ENCODE measurements at regions not wholly inside any gene's neighbourhood (a gene's known extent, or its start where the extent isn't known, plus 50 kb on each side); places are given as distances from the start of the nearest gene placed in this dataset.

DNA sequence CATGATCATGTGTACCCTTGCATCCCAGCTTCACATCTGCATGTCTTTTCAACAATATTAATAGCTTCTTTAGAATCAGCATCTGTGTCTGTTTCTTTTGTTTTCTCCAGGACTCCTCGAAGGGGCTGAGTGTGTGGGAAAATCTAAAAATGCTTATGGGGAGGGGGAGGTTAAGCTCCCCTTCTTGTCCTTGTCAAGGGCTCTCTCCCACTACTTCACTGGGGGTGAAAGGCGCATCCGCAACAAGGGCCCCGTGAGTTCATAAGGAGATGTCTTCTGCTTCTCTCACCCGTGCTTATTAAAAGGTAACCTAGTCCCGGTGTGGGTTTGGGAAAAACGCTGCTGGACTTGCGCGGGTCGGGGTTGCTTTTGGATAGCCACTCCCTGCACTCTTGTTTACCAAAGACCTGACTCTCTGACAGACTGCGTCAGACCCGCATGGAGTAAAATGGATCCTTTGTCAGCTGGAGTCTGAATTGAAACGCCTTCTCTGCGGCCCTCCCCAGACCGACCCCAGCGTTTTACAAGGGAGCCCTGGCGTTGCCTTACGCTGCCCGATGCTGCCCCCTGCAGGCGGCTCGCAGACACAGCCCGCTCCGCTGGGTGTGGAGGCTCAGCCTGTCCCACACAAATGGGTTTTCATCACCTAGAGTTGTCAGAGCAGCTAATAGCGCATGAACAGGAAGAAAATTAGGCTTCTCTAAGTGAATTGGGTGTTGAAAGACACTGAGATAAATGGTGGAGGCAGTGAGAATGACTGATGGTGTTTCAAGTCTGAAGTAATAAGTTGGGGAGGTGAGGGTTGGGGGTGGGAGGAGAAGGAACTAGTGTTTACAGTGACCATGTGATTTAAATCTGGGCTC lies 53.8 kb downstream of the IER5 start:
- DNase-seq (ENCODE audit: low read depth in 3 of 3) = peak; percentile 85 to 90 (median 88)

DNA sequence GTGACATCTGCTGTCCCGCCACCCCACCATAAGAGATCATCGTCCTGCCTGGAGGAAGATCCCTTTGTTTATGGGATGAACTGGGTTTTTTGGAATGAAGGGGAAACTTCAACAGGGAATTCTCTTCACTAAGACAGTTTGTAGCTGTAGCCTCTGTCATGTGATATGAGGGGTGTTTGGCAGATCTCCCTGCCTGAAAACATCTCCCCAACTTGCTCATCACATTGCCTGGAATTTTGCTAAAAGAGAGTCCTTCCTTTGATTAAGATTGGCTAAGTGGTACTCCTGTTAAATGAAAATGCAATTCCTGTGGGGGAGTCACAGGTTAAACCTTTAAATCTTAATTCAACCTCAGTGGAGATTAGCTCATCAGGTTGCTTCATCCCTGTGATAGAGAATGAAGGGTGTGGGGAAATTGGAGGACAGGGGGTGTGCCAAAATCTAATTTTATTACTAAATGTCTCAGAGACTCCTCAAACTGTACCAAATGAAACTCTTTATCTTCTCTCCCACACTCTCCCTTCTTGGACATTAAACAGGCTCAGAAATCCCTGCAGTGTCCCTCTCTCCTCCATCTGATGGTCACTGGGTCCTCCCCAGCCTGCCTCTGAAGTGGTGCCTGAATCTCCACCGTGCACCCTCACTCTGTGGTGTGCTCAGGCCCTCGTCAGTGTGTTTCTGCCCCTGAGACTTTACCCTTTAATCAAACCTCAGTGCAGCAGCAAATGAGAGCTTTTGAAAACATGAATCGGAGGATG lies 54.8 kb downstream of the IER5 start:
- DNase-seq (ENCODE audit: low read depth in 3 of 3) = no peak

DNA sequence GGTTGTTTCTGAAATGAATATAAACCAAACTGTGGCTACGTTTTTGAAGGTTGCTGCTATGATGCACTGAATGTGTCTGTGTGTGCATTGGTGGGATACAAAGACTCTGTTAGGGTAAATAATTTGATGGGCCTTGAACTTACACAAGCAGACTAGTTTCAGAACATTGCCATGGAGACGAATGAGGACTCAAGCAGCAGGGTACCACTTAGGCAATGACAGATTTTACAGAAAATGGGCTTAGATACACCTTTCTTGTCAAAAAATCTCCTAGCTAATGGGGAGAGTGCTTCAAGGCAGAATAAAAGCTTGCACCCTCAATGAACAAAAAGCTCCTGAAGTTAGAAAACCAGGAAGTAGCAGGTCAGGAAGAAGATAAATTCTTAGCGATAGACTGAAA lies 55.7 kb downstream of the IER5 start:
- no peak for DNase-seq (ENCODE audit: low read depth in 3 of 3)

DNA sequence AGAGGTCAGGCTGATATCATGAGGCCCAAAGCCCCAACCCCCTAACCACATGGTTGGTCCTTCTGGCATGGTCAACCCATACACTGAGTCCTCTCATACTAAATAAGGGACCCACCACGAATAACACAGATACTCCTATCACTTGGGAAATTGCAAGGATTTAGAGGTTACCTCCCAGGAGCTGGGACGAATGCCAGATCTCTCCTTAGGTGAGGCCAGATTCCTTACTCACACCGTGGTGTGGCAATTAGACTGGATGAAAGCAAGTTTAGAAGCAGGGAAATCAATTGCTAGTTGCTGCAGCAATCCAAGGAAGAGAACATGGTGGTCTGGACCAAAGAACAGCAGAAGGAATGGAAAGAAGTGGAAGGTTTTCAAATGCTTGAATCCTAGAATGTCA lies 60.1 kb downstream of the IER5 start:
- no peak for DNase-seq (ENCODE audit: low read depth in 3 of 3)

DNA sequence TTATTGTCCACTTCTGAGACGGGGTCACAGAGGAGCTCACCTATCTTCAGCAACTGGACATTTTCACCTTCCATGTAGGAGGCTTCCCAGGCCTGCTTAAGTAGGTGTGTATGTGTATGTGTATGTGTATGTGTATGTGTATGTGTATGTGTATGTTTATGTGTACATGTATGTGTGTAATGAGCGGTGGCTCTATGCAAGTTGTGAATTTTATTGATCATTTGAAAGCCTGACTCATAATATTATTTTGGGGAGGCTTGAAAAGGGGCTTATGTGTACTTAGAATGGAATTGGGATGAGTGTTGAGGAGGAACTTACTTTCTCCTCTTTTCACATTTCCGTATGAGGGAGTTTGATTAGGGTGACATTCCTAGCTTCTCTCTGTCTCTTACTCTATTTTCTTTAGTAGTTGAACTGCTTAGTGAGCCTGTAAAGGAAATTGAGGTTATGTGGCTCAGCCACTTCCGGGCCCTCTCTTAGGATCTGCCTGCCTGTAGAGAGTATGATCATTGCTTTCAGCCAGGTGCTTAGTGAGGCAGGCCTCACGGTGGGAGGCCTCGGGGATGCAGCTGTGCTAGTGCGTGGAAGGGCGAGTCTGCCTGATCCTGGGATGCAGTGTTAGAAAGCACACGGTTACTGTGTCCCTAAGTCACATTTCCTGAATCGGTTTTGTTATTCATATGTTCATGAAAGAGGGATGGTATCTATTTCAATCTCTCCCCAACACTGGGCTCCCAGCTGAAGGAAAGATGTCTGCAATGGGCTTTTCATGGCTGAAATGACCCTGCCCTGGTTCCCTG lies 61.0 kb downstream of the IER5 start:
- peak in 1 of 3 donors; percentile 53 for DNase-seq (ENCODE audit: low read depth in 3 of 3)

DNA sequence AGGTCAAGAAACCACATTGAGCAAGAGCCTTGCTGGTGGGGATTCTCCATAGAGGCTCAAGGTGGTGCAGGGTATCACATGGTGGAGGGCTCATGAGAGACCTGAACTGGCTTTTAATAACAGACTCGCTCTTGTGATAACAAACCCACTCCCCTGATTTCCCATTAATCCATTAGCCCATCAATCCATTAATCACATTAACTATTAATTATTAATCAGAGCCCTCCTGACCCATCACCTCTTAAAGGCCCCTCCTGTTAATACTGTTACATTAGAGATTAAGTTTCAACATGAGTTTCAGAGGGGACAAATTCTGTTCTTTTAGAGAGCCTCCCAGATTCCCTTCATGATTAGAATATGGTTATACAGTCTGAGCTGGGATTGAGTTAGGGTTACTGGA lies 61.8 kb downstream of the IER5 start:
- DNase-seq (ENCODE audit: low read depth in 3 of 3) = no peak

DNA sequence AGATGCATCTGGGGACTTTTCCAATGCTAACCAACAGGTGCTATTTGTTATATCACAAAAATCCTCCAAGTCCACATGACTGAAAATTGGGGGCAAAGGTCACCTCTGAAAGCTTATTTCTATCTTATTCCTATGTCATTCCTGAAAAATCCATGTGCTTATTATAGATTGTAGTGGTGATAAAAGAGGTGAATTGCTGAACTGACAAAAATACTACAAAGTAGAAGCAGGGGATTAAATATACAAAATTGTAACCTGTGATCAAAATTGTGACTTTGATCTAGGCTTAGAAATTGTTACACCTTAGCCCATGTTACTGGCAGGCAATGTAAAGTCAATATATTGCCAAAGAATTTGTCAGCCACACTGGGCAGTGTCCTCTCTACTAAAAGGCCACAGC lies 62.3 kb downstream of the IER5 start:
- DNase-seq (ENCODE audit: low read depth in 3 of 3) = no peak

DNA sequence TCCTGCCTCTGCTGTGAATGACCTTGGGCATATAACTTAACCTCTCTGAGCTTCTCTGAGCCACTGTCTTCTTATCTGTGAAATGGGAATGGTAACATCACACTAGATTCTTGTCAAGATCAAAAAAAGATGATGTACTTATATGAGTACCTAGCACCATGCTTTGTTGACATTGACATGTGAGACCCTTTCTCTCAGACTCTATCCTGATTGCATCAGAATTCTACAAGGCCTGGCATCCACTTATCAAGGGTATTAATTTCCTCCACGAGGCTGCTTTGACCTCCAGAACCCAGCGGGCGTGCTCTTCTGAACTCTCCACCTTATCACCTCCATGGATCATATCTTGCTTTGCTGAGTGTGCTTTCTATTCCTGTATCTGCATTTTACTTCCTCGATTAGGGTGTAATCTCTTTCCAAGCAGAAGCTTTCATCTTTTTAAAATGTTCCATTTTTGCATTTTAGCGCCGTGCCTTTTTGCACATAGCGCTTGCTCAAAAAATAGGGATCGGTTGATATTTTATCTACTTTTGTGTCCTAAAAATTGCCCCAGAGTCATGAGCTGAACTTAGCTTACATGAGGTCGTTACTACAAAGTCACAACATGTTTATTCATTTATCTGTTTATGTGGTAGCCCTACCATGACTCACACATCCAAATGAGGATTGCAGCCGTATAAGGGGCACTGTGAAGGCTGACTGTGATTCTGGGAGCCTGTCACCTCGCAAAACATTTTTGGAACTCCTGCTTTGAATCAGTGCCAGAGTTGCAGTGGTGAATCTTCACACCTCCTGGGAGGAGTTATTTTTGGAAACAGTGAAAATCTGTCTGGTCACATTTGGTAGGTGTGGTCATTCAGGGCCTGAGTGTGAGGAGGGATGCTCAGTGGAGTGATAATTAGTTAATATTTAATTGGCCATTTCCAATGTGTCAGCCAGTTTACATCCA lies 63.2 kb downstream of the IER5 start:
- DNase-seq (ENCODE audit: low read depth in 3 of 3) = no peak

DNA sequence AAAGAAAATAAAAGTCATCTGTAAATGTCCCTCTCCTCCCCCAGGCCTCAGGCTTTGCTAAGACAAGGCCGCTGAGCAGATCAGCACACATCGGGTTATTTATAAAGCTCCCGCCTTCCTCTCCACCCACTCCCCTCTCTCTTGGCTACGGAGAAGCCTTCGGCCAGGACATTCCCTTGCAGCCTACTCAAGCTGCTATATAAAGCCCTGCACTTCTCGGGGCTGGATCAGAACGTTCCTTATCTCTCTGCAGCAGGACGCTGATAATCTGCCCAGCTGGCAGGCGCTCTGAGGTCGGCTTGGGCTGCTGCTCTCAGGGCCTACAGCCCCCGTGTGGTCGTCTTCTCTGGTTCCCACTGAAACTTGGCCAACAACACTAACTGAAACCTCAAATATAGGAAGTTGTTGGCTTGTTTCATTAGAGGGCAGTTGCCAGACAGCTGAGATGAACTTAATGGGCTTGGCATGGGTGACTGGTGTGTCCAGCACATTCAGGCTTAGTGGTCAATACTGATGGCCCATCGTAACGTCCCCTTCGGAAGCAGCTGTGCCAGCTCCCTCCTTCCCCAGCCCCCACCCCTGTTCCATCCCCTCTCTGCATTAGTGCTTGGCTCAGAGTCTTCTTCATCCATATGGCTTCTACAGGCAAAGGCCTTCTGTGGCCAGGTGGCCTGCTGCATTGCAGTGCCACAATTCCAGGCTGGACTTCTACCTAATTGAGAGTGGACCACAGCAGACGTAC lies 64.6 kb downstream of the IER5 start:
- no peak for DNase-seq (ENCODE audit: low read depth in 3 of 3)

DNA sequence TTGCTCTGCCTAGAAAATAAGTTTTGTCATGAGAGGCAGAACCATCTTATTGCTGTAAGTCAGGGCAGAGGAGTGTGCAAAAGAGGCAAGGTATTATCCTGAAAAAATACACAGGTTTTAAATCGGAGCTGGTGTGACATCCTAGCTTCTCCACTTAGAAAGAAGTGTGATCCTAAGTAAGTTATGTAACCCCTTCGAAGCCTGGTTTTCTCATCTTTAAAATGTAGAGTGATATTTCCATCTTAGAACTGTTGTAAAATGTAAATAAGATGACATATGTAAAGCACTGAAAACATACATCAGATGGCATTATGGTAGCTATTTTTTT lies 65.1 kb downstream of the IER5 start:
- no peak for DNase-seq (ENCODE audit: low read depth in 3 of 3)

DNA sequence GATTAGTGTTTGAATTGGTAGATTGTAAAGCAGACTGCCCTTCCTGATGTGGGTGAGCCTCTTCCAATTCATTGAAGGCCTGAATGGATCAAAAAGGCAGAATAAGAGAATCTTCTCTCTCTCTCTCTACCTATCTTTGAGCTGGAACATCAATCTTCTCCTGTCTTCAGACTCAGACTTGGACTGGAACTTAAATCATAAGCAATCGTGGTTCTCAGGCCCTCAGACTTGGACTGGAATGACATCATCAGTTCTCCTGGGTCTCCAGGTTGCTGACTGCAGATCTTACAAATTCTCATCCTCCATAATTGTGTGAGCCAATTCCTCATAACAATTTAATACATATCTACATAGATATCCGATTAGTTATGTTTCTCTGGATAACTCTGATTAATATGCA lies 66.8 kb downstream of the IER5 start:
- no peak for DNase-seq (ENCODE audit: low read depth in 3 of 3)

DNA sequence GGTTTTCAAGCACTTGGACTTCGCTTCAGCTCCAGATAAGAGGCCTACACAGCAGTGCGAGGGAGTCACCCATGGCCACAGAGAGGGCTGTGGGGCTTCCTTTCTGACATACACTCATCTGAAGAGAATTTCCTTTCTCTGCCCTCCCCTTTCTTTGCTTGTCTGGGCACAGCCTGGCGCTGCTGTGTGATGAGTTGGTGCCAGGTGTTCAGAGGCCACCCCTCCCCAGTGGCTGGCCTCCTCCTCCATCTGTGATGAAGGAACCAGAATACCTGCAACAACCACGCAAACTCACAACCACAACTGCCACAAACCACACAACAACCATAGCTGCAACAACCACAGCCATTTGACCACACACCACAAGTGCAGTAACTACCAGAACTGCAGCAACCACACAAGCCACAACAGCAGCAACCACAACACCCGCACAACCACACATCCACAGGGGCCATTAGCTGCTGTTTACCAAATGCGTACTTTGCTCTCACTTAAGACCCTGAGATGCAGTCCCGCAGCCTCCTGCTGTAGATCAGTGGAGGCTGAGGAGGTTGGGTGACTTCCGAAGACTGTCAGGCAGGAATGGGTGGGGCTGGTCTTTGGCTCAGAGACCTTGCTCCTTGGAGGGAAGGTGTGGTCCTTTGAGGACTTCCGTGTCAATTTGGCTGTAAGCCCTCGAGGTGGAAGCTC lies 71.1 kb downstream of the IER5 start:
- DNase-seq (ENCODE audit: low read depth in 3 of 3) = peak in 1 of 3 donors; percentile 23

DNA sequence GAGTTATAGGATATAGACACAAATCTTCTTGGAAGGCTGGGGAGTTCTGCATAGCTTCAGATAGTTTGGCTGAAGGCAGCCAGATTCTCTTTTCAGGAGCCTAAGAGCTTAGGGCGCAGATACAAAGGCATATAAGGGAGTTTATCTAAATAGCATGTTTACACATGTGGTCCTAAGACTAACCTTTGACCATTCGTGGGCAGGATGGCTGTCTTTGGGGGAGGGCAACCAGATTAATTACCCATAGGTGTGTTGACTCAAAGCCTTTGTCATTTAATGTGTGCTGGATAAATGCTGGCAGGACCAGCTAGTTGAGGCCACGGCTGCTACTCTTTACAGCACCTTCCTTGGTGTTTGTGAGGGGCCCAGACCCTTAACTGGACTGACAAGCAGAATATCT lies 71.8 kb downstream of the IER5 start:
- DNase-seq (ENCODE audit: low read depth in 3 of 3) = no peak

DNA sequence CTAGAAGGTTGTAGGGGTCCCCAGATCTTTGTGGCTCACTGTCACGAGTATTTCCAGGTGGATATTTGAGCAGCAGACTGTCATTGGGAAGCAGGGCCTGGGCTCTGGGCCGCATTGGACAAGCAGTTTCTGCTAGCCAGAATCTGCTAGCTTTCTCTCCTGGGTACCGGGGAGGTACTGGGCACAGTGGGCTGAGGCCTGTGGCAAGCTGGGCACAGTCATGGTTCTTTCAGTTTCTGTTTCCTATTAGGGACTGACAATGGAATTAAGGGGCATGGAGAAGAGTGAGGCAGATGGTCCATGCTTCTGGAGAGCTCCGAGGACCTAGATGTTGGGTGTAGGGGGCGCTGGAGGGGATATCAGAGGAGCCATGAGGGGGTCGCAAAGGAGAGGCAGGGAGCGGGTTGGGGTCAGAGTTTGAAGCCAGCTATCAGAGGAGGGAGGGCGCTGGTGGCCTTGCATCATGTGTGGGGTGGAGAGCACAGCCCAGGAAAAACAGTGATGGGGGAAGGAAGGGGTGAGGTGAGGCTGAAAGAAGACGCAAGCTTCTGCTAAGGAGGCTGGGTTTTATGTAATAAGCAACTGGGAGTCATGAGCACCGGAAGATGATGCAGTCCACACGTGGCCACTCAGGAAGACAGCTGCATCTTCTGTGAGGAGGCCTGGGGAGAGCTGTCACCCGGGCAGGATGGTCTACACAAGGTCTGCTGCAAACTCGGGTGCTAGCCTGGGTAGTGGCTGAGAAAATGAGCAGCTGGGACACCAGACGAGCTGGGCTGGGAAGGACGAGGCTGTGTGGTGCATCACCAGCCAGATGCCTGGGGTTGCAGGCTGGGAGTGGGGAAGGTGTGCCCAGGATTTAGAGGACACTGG lies 72.7 kb downstream of the IER5 start:
- DNase-seq (ENCODE audit: low read depth in 3 of 3) = no peak

DNA sequence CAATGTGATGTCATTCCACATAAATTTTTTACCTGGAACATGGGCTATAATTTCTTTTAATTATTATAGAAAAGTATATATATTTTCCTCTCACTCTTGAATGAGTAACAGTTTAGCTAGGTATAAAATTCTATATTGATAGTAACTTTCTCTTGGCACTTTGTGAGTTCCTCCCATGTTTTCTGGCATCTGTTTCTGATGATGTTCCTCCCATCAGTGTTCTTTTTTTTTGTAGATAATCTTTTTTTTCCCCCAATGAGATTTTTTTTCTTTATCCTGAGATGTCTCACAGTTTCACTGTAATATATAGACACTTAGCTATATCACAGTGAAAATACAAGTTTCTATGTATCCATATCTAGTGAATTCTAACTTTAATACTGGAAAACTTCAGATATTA lies 75.2 kb downstream of the IER5 start:
- no peak for DNase-seq (ENCODE audit: low read depth in 3 of 3)

DNA sequence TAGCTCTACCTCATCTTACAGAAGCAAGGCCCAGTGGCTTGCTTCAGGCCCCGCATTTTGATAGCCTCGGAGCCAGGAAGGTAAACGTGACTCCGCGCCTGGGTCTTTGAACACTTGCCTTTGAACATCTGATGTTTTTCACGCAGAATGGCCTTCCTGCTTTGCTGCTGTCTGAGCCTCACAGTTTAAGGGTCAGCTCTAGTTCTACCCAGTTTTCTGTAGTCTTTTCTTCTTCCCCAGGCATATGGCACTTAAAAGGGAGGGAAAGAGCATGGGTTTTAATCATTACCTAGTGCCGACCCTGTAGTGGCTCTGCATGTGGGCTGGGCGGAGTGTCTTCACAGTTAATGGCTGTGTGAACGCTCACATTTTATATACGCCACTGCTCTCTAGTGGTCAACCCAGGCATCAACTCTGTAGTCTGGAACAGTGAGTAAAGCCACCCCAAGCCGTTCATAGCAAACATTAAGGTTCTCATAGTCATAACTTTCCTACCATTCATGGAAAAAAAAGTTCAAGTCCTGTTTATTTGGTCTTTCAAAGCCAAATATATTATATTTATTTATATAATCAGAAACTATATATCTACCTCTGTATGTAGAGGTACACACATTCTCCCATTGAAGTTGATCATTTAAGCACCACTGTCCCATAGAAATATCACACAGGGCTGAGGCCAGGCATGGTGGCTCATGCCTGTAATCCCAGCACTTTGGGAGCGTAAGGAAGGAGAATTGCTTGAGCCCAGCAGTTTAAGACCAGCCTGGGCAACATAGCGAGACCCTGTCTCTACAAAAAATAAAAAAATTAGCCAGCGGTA lies 78.1 kb downstream of the IER5 start:
- peak; percentile 39 to 64 (median 48) for DNase-seq (ENCODE audit: low read depth in 3 of 3)

DNA sequence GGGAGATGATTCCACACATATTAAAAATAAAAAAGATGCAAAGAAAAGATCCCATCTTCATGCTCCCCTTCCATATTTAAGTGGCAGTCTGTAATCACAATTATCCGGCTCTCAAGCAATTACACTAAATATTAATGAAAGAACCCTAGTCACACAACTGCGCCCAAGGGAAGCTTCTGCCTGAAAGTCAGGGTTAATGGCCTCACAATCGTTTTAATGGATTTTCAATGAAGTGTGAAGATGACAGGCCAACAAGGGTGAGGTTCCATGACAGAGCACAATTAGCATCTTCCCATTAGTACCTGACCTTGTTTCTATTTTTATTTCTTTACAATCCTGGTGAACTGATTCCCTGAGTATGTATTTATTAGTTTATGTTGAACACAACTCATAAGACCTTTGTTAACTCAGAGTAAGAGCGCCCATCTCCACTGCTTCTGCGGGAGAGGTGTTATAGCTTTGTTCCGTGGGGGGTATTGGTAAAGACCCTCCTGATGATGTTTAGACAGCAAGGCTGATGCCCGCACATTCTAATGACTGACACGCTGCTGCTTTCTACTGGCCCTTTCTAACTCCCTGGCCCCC lies 80.9 kb downstream of the IER5 start:
- DNase-seq (ENCODE audit: low read depth in 3 of 3) = no peak

DNA sequence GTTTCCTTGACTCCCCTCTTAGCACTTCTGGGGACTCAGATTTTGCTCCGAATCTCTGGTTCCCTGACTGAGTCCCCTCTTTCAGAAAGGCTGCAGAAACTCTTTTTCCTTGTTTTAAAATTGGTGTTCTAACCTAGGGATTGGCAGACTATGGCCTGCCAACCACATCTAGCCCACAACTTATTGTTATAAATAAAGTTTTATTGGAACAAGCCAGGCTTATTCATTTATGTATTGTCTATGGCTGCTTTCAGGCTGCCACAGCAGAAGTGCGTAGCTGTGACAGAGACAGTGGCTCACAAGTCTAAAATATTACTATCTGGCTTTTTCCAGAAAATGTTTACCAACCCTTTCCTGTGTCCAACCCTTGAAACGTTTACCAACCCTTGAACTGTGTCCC lies 81.7 kb downstream of the IER5 start:
- no peak for DNase-seq (ENCODE audit: low read depth in 3 of 3)
